ENCODE measurements at regions not wholly inside any gene's neighbourhood (a gene's known extent, or its start where the extent isn't known, plus 50 kb on each side); places are given as distances from the start of the nearest gene placed in this dataset.
"Not testable (repeated sequence)": the region's sequence is repeated elsewhere in the genome, so short reads cannot be mapped to it uniquely, and the experiment has no call there.

GRCh38 chr1:163450986-163451385, 129.2 kb downstream of the NUF2 start:
- no peak for TF ChIP-seq POLR2A (IDR thresholded peaks at IDR 0.05)
- TF ChIP-seq CTCF (IDR thresholded peaks at IDR 0.05): no peak
- DNase-seq: no peak
- Histone ChIP-seq H3K4me3 (no peak overlapping the region), H3K4me1 (no peaks in the 10 kb centered on the region), H3K36me3 (no peaks in the 10 kb centered on the region), H3K27ac (no peak overlapping the region), H3K27me3 (no peaks in the 10 kb centered on the region), H3K9me3 (no peaks in the 10 kb centered on the region)

DNA sequence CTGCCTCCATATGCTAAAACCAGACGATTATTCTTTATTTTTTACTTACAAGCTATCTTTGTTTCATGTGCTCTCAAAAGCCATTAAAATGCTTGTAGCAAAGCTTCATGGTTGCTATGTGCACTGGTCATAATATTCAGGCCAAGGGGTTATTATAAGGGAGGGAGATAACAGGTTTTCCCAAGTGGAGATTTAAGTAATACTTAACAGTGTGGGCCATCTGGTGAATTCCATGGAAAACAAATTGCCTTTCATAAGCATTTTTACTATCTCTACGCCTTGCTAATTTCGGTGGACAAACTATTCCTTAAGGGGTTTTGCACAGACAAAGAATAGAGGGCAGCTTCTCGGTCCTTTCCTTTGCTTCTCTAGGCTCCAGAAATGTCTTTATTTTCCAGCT, 137.8 kb downstream of the NUF2 start:
- Histone ChIP-seq H3K27me3 (no peaks in the 10 kb centered on the region), H3K4me1 (no peaks in the 10 kb centered on the region), H3K9me3 (no peaks in the 10 kb centered on the region), H3K4me3 (no peak overlapping the region), H3K27ac (no peak overlapping the region), H3K36me3 (no peaks in the 10 kb centered on the region)
- TF ChIP-seq POLR2A (IDR thresholded peaks at IDR 0.05) (no peak), CTCF (IDR thresholded peaks at IDR 0.05) (no peak)
- DNase-seq: no peak

DNA sequence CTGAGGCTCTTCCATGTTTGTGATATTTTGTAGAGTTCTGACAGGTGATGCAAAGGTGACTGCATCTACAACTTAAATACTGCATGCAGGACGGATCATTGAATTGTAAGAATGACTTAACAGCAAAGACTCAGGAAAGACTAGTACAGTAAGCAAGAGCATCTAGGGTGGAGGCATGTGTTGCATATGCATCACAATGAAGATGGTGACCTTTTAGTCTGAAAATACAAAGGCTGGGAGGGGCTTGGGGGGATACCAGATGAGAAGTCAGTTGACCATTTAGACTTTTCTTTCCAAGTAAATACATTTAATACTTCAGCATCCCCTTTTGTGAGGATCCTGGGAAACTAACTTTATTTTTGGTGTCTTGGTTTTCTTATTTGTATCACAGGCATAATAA, 145.5 kb downstream of the NUF2 start:
- Histone ChIP-seq H3K4me1 (no peaks in the 10 kb centered on the region), H3K4me3 (no peak overlapping the region), H3K27me3 (no peaks in the 10 kb centered on the region), H3K9me3 (no peaks in the 10 kb centered on the region), H3K27ac (no peak overlapping the region), H3K36me3 (no peaks in the 10 kb centered on the region)
- no peak for DNase-seq
- TF ChIP-seq POLR2A (IDR thresholded peaks at IDR 0.05): no peak

- H3K27ac ChIP-seq: no peak overlapping the region
- DNase-seq: no peak
- no peaks in the 10 kb centered on the region for H3K36me3 ChIP-seq
- no peaks in the 10 kb centered on the region for H3K4me1 ChIP-seq
- no peak overlapping the region for H3K4me3 ChIP-seq
- no peaks in the 10 kb centered on the region for H3K27me3 ChIP-seq
- no peaks in the 10 kb centered on the region for H3K9me3 ChIP-seq
- no peak for TF ChIP-seq POLR2A (IDR thresholded peaks at IDR 0.05)
These were observed 150.3 kb downstream of the NUF2 start for GRCh38 chr1:163471779-163472650.

DNA sequence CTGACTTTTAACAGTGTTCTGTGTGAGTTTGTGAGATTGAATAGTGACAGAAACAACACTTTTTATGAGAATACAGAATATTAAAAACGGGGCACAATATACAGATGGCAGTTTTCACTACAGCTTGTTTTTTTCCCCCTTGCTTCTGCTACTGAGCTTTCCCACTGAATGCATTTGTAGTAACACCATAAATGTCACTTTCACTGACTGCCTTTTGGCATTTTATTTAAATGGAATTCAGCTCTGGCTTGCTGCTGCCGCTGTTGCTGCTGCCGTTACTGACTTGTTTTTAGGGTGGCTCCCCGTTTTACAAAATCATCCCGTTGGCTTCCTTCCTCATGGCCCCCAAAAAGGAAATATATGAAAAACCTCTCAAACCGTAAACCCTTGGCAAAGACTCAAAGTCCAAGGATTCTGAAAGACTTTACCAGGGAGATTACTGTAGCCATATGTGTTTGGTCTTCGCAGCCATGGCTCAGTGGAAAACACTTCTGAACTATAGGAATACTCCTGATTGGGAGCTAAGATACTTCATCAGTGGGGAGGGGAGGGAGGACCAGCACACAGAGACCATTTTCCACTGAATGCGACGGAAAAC, 151.0 kb downstream of the NUF2 start:
- H3K4me3 ChIP-seq: no peak overlapping the region
- H3K27me3 ChIP-seq: no peaks in the 10 kb centered on the region
- H3K27ac ChIP-seq: no peak overlapping the region
- TF ChIP-seq POLR2A (IDR thresholded peaks at IDR 0.05): no peak
- H3K36me3 ChIP-seq: no peaks in the 10 kb centered on the region
- no peak for DNase-seq
- H3K4me1 ChIP-seq: no peaks in the 10 kb centered on the region
- no peaks in the 10 kb centered on the region for H3K9me3 ChIP-seq

GRCh38 chr1:163477276-163477830, 155.6 kb downstream of the NUF2 start:
- Histone ChIP-seq H3K36me3 (no peaks in the 10 kb centered on the region), H3K4me3 (no peak overlapping the region), H3K9me3 (no peaks in the 10 kb centered on the region), H3K27me3 (no peaks in the 10 kb centered on the region), H3K4me1 (no peaks in the 10 kb centered on the region), H3K27ac (no peak overlapping the region)
- TF ChIP-seq CTCF (IDR thresholded peaks at IDR 0.05) (no peak), POLR2A (IDR thresholded peaks at IDR 0.05) (no peak)
- DNase-seq: no peak

DNA sequence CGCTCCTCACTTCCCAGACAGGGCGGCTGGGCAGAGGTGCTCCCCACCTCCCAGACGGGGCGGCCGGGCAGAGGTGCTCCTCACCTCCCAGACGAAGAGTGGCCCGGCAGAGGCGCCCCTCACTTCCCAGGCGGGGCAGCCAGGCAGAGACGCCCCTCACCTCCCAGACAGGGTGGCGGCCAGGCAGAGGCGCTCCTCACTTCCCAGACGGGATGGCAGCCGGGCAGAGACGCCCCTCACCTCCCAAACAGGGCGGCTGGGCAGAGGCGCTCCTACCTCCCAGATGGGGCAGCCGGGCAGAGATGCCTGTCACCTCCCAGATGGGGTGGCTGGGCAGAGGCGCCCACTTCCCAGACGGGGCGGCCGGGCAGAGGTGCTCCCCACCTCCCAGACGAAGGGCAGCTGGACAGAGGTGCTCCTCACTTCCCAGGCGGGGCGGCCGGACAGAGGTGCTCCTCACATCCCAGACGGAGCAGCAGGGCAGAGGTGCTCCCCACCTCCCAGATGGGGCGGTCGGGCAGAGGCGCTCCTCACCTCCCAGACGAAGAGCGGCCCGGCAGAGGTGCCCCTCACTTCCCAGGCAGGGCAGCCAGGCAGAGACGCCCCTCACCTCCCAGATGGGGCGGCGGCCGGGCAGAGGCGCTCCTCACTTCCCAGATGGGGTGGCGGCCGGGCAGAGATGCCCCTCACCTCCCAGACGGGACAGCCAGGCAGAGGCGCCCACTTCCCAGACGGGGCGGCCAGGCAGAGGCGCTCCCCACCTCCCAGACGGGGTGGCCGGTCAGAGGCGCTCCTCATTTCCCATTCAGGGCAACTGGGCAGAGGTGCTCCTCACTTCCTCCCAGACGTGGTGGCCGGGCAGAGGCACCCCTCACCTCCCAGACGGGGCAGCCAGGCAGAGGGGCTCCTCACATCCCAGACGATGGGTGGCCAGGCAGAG, 176.9 kb downstream of the NUF2 start:
- not testable (repeated sequence) for H3K36me3 ChIP-seq, H3K27ac ChIP-seq, DNase-seq, H3K27me3 ChIP-seq, H3K4me1 ChIP-seq, H3K4me3 ChIP-seq, H3K9me3 ChIP-seq

Data from Peyer's patch (tissue), 4 donors.